RWPE2 (cell line): ENCODE measurements at regions not wholly inside any gene's neighbourhood (a gene's known extent, or its start where the extent isn't known, plus 50 kb on each side); places are given as distances from the start of the nearest gene placed in this dataset.

Source experiments
- ATAC-seq: fragments of 200-7000 bp; cut with Tn5 transposase; 3 replicates; pipeline ENCODE4 v1.9.1; 2021; ENCODE audit warnings: low read depth
- DNase-seq: peaks from one replicate; pipeline ENCODE4 v3.0.0-alpha.2; 2020; ENCODE audit warnings: low spot score
- H3K27ac ChIP-seq: fragments of 450-650 bp; 2 replicates; pipeline ENCODE4 v1.5.1; 2017; ENCODE audit warnings: mild to moderate bottlenecking; ENCODE audit not compliant: poor library complexity, severe bottlenecking
- H3K27me3 ChIP-seq: fragments of 250-450 bp; sonication (Bioruptor Pico); 2 replicates; pipeline ENCODE4 v1.5.1; 2021; ENCODE audit warnings: mild to moderate bottlenecking, moderate library complexity; ENCODE audit not compliant: insufficient read depth, poor library complexity, severe bottlenecking
- H3K36me3 ChIP-seq: fragments of 250-450 bp; sonication (Bioruptor Pico); 2 replicates; pipeline ENCODE4 v1.5.1; 2020; ENCODE audit warnings: low read depth, mild to moderate bottlenecking, moderate library complexity
- H3K4me1 ChIP-seq: fragments of 250-450 bp; sonication (Bioruptor Pico); 2 replicates; pipeline ENCODE4 v1.5.1; 2021; ENCODE audit warnings: mild to moderate bottlenecking, moderate library complexity; ENCODE audit not compliant: insufficient read depth, poor library complexity, severe bottlenecking
- H3K4me3 ChIP-seq: fragments of 250-450 bp; sonication (Bioruptor Pico); 2 replicates; pipeline ENCODE4 v1.5.1; 2021; ENCODE audit warnings: mild to moderate bottlenecking, moderate library complexity; ENCODE audit not compliant: severe bottlenecking
- H3K9me3 ChIP-seq: fragments of 250-450 bp; sonication (Bioruptor Pico); 2 replicates; pipeline ENCODE4 v1.5.1; 2021; ENCODE audit warnings: mild to moderate bottlenecking, moderate library complexity; ENCODE audit not compliant: severe bottlenecking
- CTCF ChIP-seq: fragments of 450-650 bp; IDR thresholded peaks from one replicate; pipeline ENCODE4 v1.5.1; 2017; ENCODE audit warnings: mild to moderate bottlenecking, moderate library complexity; ENCODE audit not compliant: poor library complexity, severe bottlenecking

- no peaks in the 10 kb centered on the region for H3K9me3 ChIP-seq
- TF ChIP-seq CTCF: no peak
- no peaks in the 10 kb centered on the region for H3K36me3 ChIP-seq
- H3K27me3 ChIP-seq: peaks cover 4% of the 10 kb centered on the region
- no peak overlapping the region for H3K27ac ChIP-seq
- H3K4me3 ChIP-seq: no peak overlapping the region
- DNase-seq: no peak
- no peaks in the 10 kb centered on the region for H3K4me1 ChIP-seq
- ATAC-seq: no peak
Measured at GRCh38 chr5:116675626-116675910, 100.9 kb upstream of the SEMA6A start.

GRCh38 chr5:116674881-116675625 lies 100.4 kb upstream of the SEMA6A start:
- no peaks in the 10 kb centered on the region for H3K4me1 ChIP-seq
- TF ChIP-seq CTCF: no peak
- H3K27me3 ChIP-seq: peaks cover 4% of the 10 kb centered on the region
- no peak overlapping the region for H3K4me3 ChIP-seq
- H3K27ac ChIP-seq: no peak overlapping the region
- H3K36me3 ChIP-seq: no peaks in the 10 kb centered on the region
- no peaks in the 10 kb centered on the region for H3K9me3 ChIP-seq
- ATAC-seq: no peak
- DNase-seq: no peak

- no peaks in the 10 kb centered on the region for H3K9me3 ChIP-seq
- no peak overlapping the region for H3K4me3 ChIP-seq
- H3K36me3 ChIP-seq: no peaks in the 10 kb centered on the region
- DNase-seq: no peak
- ATAC-seq: no peak
- no peaks in the 10 kb centered on the region for H3K4me1 ChIP-seq
- H3K27me3 ChIP-seq: peaks cover 4% of the 10 kb centered on the region
- no peak for TF ChIP-seq CTCF
- H3K27ac ChIP-seq: no peak overlapping the region
Measured at GRCh38 chr5:116673453-116673852, 98.8 kb upstream of the SEMA6A start.

- ATAC-seq: no peak
- TF ChIP-seq CTCF: no peak
- peaks cover 4% of the 10 kb centered on the region for H3K27me3 ChIP-seq
- H3K27ac ChIP-seq: no peak overlapping the region
- DNase-seq: no peak
- H3K4me3 ChIP-seq: no peak overlapping the region
- no peaks in the 10 kb centered on the region for H3K36me3 ChIP-seq
- H3K9me3 ChIP-seq: no peaks in the 10 kb centered on the region
- no peaks in the 10 kb centered on the region for H3K4me1 ChIP-seq
Measured at GRCh38 chr5:116672203-116672602, 97.6 kb upstream of the SEMA6A start.

GRCh38 chr5:116671211-116671736 lies 96.7 kb upstream of the SEMA6A start:
- H3K4me1 ChIP-seq: no peaks in the 10 kb centered on the region
- ATAC-seq: no peak
- no peaks in the 10 kb centered on the region for H3K9me3 ChIP-seq
- no peak for TF ChIP-seq CTCF
- no peak for DNase-seq
- peaks cover 4% of the 10 kb centered on the region for H3K27me3 ChIP-seq
- no peak overlapping the region for H3K4me3 ChIP-seq
- no peaks in the 10 kb centered on the region for H3K36me3 ChIP-seq
- H3K27ac ChIP-seq: no peak overlapping the region
